HG03571 (cell line): ENCODE measurements at regions not wholly inside any gene's neighbourhood (a gene's known extent, or its start where the extent isn't known, plus 50 kb on each side); places are given as distances from the start of the nearest gene placed in this dataset.

Source experiments
- ATAC-seq: cut with Tn5 transposase; IDR thresholded peaks from one replicate; pipeline ENCODE4 v1.9.1; 2021; ENCODE audit not compliant: unreplicated experiment

GRCh38 chr21:27756191-27756590 is 789.3 kb upstream of the ADAMTS5 start:
- ATAC-seq, result no peak

- no peak for ATAC-seq
Measured at GRCh38 chr21:27743971-27744564, 777.2 kb upstream of the ADAMTS5 start.

- ATAC-seq, result no peak
Measured at GRCh38 chr21:27741736-27742135, 774.8 kb upstream of the ADAMTS5 start.

- ATAC-seq, result no peak
Measured at GRCh38 chr21:27740084-27740483, 773.2 kb upstream of the ADAMTS5 start.

- no peak for ATAC-seq
Measured at GRCh38 chr21:27739187-27739586, 772.3 kb upstream of the ADAMTS5 start.

GRCh38 chr21:27735699-27736098 is 768.8 kb upstream of the ADAMTS5 start:
- ATAC-seq, result no peak

- no peak for ATAC-seq
Measured at GRCh38 chr21:27734146-27734545, 767.3 kb upstream of the ADAMTS5 start.

- no peak for ATAC-seq
Measured at GRCh38 chr21:27725916-27726315, 759.0 kb upstream of the ADAMTS5 start.

- ATAC-seq, result no peak
Measured at GRCh38 chr21:27722095-27722494, 755.2 kb upstream of the ADAMTS5 start.

GRCh38 chr21:27721675-27722074 is 754.8 kb upstream of the ADAMTS5 start:
- no peak for ATAC-seq

- no peak for ATAC-seq
Measured at GRCh38 chr21:27719226-27719625, 752.3 kb upstream of the ADAMTS5 start.

- no peak for ATAC-seq
Measured at GRCh38 chr21:27715131-27715530, 748.2 kb upstream of the ADAMTS5 start.

GRCh38 chr21:27713154-27714109 is 746.5 kb upstream of the ADAMTS5 start:
- no peak for ATAC-seq

- no peak for ATAC-seq
Measured at GRCh38 chr21:27704567-27705166, 737.8 kb upstream of the ADAMTS5 start.

GRCh38 chr21:27703791-27704190 is 736.9 kb upstream of the ADAMTS5 start:
- ATAC-seq, result no peak

- no peak for ATAC-seq
Measured at GRCh38 chr21:27700974-27701614, 734.2 kb upstream of the ADAMTS5 start.

- ATAC-seq, result no peak
Measured at GRCh38 chr21:27695246-27695645, 728.4 kb upstream of the ADAMTS5 start.

GRCh38 chr21:27694667-27695066 is 727.8 kb upstream of the ADAMTS5 start:
- no peak for ATAC-seq

GRCh38 chr21:27693376-27693775 is 726.5 kb upstream of the ADAMTS5 start:
- no peak for ATAC-seq

- ATAC-seq, result no peak
Measured at GRCh38 chr21:27691516-27691915, 724.6 kb upstream of the ADAMTS5 start.

- no peak for ATAC-seq
Measured at GRCh38 chr21:27691006-27691405, 724.1 kb upstream of the ADAMTS5 start.
